HUES6 (cell line): ENCODE measurements at regions not wholly inside any gene's neighbourhood (a gene's known extent, or its start where the extent isn't known, plus 50 kb on each side); places are given as distances from the start of the nearest gene placed in this dataset.

Source experiments
- H3K27ac ChIP-seq: 2 replicates; pipeline ENCODE4 v1.7.0; 2013; ENCODE audit warnings: low read depth, mild to moderate bottlenecking, low read length, inconsistent platforms
- H3K27me3 ChIP-seq: 2 replicates; pipeline ENCODE4 v1.6.1; 2013; ENCODE audit warnings: low read length; ENCODE audit not compliant: control insufficient read depth, insufficient read depth
- H3K36me3 ChIP-seq: 2 replicates; pipeline ENCODE4 v1.6.1; 2013; ENCODE audit warnings: low read length; ENCODE audit not compliant: control insufficient read depth, insufficient read depth
- H3K4me1 ChIP-seq: 2 replicates; pipeline ENCODE4 v1.6.1; 2013; ENCODE audit warnings: low read length; ENCODE audit not compliant: control insufficient read depth, insufficient read depth
- H3K4me3 ChIP-seq: 2 replicates; pipeline ENCODE4 v1.5.1; 2013; ENCODE audit warnings: low read depth, low read length
- H3K9ac ChIP-seq: one replicate; pipeline ENCODE4 v1.6.1; 2013; ENCODE audit warnings: mild to moderate bottlenecking, low read length
- H3K9me3 ChIP-seq: 2 replicates; pipeline ENCODE4 v1.6.1; 2013; ENCODE audit warnings: low read depth, low read length; ENCODE audit not compliant: control insufficient read depth, insufficient read depth

- Histone ChIP-seq H3K9me3 (peaks cover 5% of the 10 kb centered on the region; the same call in 1 of the 2 replicates), H3K9ac (no peak overlapping the region), H3K27ac (no peak overlapping the region), H3K4me3 (no peak overlapping the region), H3K36me3 (no peaks in the 10 kb centered on the region), H3K4me1 (peaks cover 21% of the 10 kb centered on the region), H3K27me3 (peaks cover 42% of the 10 kb centered on the region)
These were observed 150.2 kb downstream of the CDH26 start for GRCh38 chr20:60108397-60108796.

GRCh38 chr20:60113024-60113724 is 155.0 kb downstream of the CDH26 start:
- H3K27ac ChIP-seq, result no peak overlapping the region
- no peak overlapping the region for H3K9ac ChIP-seq
- H3K4me3 ChIP-seq, result no peak overlapping the region
- peaks cover 14% of the 10 kb centered on the region for H3K27me3 ChIP-seq
- 0 out of 2 replicates have a peak, but pooled peaks cover 3% of the 10 kb centered on the region for H3K4me1 ChIP-seq
- H3K9me3 ChIP-seq, result no peaks in the 10 kb centered on the region
- no peaks in the 10 kb centered on the region for H3K36me3 ChIP-seq

GRCh38 chr20:60113771-60114170 is 155.5 kb downstream of the CDH26 start:
- Histone ChIP-seq H3K4me3 (no peak overlapping the region), H3K27me3 (peaks cover 20% of the 10 kb centered on the region), H3K9ac (no peak overlapping the region), H3K4me1 (0 out of 2 replicates have a peak, but pooled peaks cover 3% of the 10 kb centered on the region), H3K27ac (no peak overlapping the region), H3K9me3 (no peaks in the 10 kb centered on the region), H3K36me3 (no peaks in the 10 kb centered on the region)

GRCh38 chr20:60115451-60115850 is 157.2 kb downstream of the CDH26 start:
- Histone ChIP-seq H3K27ac (no peak overlapping the region), H3K4me1 (0 out of 2 replicates have a peak, but pooled peaks cover 3% of the 10 kb centered on the region), H3K9ac (no peak overlapping the region), H3K36me3 (no peaks in the 10 kb centered on the region), H3K4me3 (no peak overlapping the region), H3K27me3 (peaks cover 22% of the 10 kb centered on the region), H3K9me3 (no peaks in the 10 kb centered on the region)

- peaks cover 25% of the 10 kb centered on the region for H3K27me3 ChIP-seq
- H3K4me3 ChIP-seq, result no peak overlapping the region
- H3K4me1 ChIP-seq, result 0 out of 2 replicates have a peak, but pooled peaks cover 2% of the 10 kb centered on the region
- H3K27ac ChIP-seq, result no peak overlapping the region
- no peaks in the 10 kb centered on the region for H3K9me3 ChIP-seq
- no peaks in the 10 kb centered on the region for H3K36me3 ChIP-seq
- H3K9ac ChIP-seq, result no peak overlapping the region
These were observed 158.1 kb downstream of the CDH26 start for GRCh38 chr20:60116128-60116909.

- Histone ChIP-seq H3K27me3 (peaks cover 29% of the 10 kb centered on the region), H3K4me3 (no peak overlapping the region), H3K9me3 (no peaks in the 10 kb centered on the region)
These were observed 158.8 kb downstream of the CDH26 start for GRCh38 chr20:60117065-60117464.

DNA sequence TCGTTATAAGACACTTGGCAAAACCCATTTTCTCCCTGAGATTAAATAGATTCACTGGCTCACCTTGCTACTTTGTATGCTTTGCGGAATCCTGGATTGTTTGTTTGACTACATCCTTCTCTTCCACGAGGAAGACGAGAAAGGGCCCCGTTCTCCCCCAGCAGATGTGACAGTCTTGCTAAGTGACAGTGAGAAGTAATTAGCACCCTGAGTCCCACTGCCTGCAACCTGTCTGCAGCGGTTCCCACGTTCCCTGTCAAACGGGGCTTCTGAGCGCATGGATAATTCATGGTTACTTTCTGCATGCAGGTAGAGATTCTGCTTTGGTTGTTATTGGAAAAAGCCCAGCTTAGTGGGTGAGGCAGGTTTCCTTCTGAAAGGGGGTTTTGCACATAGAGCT is 163.7 kb downstream of the CDH26 start:
- H3K4me3 ChIP-seq, result no peak overlapping the region
- H3K27me3 ChIP-seq, result peaks cover 30% of the 10 kb centered on the region
- no peaks in the 10 kb centered on the region for H3K9me3 ChIP-seq
- no peaks in the 10 kb centered on the region for H3K36me3 ChIP-seq
- no peaks in the 10 kb centered on the region for H3K4me1 ChIP-seq
- no peak overlapping the region for H3K9ac ChIP-seq
- H3K27ac ChIP-seq, result no peak overlapping the region

More at GRCh38 chr20:60117065-60117464, 158.8 kb downstream of the CDH26 start:
- Histone ChIP-seq H3K36me3 (no peaks in the 10 kb centered on the region), H3K27ac (no peak overlapping the region), H3K4me1 (no peaks in the 10 kb centered on the region), H3K9ac (no peak overlapping the region)

GRCh38 chr20:60122671-60123070 is 164.4 kb downstream of the CDH26 start:
- Histone ChIP-seq H3K9me3 (no peaks in the 10 kb centered on the region), H3K4me1 (no peaks in the 10 kb centered on the region), H3K27me3 (peaks cover 23% of the 10 kb centered on the region), H3K9ac (no peak overlapping the region), H3K36me3 (no peaks in the 10 kb centered on the region), H3K4me3 (no peak overlapping the region), H3K27ac (no peak overlapping the region)

DNA sequence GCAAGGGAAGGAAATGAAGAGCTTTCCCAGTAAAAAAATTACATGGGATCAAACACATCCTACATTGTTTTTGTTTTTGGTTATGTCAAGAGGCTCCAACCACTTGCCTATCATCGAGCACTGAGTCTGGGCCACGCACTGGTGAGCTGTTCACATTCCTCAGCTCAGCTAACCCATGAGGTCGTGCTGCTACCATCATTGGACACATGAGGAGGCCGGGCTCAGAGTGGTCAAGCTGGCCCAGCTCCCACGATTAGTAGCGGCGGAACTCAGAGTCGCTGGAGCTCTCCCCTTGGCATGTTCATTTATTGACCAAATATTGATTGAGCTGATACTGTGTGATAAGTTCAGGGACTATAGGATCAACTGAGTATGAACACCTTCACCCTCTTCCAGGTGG is 164.9 kb downstream of the CDH26 start:
- Histone ChIP-seq H3K4me1 (no peaks in the 10 kb centered on the region), H3K9me3 (no peaks in the 10 kb centered on the region), H3K36me3 (no peaks in the 10 kb centered on the region), H3K27ac (no peak overlapping the region), H3K4me3 (no peak overlapping the region), H3K27me3 (peaks cover 19% of the 10 kb centered on the region), H3K9ac (no peak overlapping the region)

DNA sequence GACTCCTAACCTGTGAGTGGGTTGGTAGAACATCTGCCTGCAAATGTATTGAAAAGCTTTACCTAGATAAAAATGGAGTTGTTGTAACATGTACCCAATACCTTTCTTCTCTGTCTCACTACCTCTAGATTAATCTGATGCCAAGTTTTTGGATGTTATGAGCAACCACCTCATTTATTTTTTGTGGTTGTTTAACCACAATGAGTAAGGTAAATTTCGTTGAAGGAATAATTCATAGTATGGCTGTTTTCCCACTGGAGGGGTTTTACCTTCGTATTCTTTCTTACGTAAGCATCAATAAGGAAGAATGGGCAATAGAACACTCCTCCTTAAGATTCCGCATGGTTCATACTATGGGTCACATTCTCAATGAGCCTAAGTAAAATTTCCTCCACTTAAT is 165.4 kb downstream of the CDH26 start:
- Histone ChIP-seq H3K4me3 (no peak overlapping the region), H3K9ac (no peak overlapping the region), H3K27me3 (peaks cover 13% of the 10 kb centered on the region), H3K36me3 (no peaks in the 10 kb centered on the region), H3K4me1 (no peaks in the 10 kb centered on the region), H3K9me3 (no peaks in the 10 kb centered on the region), H3K27ac (no peak overlapping the region)

GRCh38 chr20:60124776-60125381 is 166.7 kb downstream of the CDH26 start:
- H3K27me3 ChIP-seq, result peaks cover 10% of the 10 kb centered on the region
- no peaks in the 10 kb centered on the region for H3K36me3 ChIP-seq
- H3K9ac ChIP-seq, result no peak overlapping the region
- H3K9me3 ChIP-seq, result no peaks in the 10 kb centered on the region
- no peaks in the 10 kb centered on the region for H3K4me1 ChIP-seq
- H3K27ac ChIP-seq, result no peak overlapping the region
- no peak overlapping the region for H3K4me3 ChIP-seq
